ENCODE measurements at regions not wholly inside any gene's neighbourhood (a gene's known extent, or its start where the extent isn't known, plus 50 kb on each side); places are given as distances from the start of the nearest gene placed in this dataset.

DNA sequence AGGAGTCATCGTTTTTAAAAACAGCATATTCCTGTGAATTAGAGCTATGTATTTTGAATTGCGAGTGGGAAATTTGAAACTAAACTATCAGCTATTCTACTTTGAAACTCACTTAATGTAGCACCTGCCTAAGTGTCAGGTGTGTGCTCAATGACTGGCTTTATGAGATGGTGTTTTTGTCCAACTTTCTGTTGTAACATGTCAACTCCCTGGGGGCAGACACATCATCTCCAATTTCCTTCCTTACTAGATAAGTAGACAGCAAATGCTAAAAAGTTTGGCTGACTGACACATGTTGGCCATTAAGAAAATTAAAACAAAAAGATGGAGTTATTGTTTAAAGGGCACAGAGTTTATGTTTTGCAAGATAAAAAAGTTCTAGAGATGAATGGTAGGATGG lies 226.9 kb downstream of the TFAP2B start:
- TF ChIP-seq, protein P1, sequence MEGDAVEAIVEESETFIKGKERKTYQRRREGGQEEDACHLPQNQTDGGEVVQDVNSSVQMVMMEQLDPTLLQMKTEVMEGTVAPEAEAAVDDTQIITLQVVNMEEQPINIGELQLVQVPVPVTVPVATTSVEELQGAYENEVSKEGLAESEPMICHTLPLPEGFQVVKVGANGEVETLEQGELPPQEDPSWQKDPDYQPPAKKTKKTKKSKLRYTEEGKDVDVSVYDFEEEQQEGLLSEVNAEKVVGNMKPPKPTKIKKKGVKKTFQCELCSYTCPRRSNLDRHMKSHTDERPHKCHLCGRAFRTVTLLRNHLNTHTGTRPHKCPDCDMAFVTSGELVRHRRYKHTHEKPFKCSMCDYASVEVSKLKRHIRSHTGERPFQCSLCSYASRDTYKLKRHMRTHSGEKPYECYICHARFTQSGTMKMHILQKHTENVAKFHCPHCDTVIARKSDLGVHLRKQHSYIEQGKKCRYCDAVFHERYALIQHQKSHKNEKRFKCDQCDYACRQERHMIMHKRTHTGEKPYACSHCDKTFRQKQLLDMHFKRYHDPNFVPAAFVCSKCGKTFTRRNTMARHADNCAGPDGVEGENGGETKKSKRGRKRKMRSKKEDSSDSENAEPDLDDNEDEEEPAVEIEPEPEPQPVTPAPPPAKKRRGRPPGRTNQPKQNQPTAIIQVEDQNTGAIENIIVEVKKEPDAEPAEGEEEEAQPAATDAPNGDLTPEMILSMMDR (IDR thresholded peaks at IDR 0.05) = no peak
- no peak for TF ChIP-seq POLR2A (IDR thresholded peaks at IDR 0.05)

Measured in heart left ventricle (tissue), 13 donors.